Fibroblast of skin of back (primary cell): ENCODE measurements at regions not wholly inside any gene's neighbourhood (a gene's known extent, or its start where the extent isn't known, plus 50 kb on each side); places are given as distances from the start of the nearest gene placed in this dataset.
"Not testable (repeated sequence)": the region's sequence is repeated elsewhere in the genome, so short reads cannot be mapped to it uniquely, and the experiment has no call there.

Source experiments
- DNase-seq: peaks from one replicate; pipeline ENCODE4 v3.0.0-alpha.2; 2013

- no peak for DNase-seq
These were observed 2248.1 kb downstream of the ARAP2 start for GRCh38 chr4:33996075-33996718.

- no peak for DNase-seq
These were observed 2246.0 kb downstream of the ARAP2 start for GRCh38 chr4:33998291-33998690.

DNA sequence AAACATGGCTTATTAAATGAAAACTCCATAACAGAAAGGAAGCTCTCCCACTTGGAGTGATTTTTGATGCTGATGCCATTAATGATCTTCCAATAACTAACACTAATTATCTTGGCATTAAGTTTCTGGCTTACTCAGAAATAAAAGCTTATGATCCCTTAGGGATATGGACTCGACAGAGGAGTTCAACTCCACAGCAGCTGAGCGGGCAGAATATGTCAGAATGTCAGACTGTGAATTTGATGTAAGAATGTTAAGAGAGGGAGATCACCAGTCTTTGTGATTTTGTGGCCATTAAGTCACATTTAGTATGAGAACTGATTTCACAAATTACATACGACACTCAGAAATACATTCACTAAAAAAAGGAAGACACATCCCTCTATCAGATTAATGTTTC is 2244.0 kb downstream of the ARAP2 start:
- DNase-seq: no peak

DNA sequence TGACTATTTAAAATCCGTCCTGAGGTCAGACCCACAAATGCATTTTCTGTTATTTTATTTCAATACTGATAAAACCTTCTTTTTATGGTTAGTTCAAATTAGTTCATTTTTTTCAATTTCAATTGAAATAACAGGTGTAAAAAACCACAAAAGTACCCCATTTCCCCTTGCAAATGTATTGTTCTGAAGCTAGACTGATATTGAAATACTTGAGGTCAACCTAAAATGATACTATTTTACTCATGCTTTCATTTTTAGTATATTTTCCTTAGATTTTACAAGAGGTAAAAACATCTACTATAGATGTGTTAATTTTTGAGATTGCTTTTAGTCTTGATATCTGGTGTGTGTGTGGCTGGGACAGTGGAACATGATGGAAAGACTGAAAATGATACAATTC is 2237.8 kb downstream of the ARAP2 start:
- DNase-seq: not testable (repeated sequence)

- DNase-seq: no peak
These were observed 2234.4 kb downstream of the ARAP2 start for GRCh38 chr4:34009951-34010350.

DNA sequence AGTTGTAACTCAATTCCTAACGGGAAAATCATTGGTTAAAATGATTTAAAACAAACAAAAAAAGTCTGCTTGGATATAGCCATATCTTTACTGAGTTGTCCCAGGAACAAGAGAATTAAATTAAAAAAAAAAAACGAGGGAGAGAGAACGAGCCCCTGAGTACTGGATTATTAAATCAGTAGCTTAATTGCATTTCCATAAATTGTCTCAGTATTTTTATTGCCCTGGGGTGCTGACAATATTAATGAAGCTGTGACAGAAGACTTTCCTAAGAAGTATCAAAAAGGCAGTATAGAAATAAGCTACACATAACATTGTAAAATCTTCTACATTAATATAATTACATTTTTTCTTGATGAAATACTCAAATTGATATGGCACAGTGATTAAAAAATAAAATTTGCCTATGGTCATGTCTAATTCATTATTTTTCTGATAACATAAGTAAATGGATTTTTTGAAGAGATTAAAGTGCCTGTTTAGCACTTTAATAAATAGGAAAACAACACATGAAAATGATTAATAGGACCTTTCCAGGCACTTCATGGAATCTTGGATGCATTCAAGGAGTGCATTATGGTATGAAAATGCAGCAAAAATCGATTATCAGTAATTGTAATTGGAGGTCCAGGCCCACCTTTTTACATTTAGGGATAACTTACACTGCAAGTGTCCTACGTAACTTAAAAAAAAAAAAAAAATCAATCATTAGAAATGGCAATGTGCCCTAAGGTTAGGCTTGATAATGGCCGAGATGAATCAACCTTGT is 2233.4 kb downstream of the ARAP2 start:
- DNase-seq: no peak

- no peak for DNase-seq
These were observed 2209.1 kb downstream of the ARAP2 start for GRCh38 chr4:34035225-34035624.

DNA sequence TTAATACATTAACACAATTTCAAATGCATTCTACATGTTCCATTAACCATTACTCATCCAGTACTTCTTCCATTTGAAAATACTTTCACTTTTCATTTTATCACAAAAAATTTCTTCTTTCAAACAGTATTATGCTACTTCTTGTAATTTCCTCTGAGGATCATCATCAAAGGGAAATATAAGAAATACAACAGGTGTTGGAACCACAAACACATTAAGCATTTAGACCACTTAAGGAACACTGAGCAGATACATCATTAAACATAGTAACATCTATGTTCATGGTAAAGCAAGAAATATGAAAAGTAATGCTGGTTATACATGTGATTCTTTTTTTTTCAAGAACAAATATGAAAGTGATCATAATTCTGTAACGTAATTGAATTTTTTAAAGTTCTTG is 2207.0 kb downstream of the ARAP2 start:
- DNase-seq: no peak

GRCh38 chr4:34039766-34040165 is 2204.5 kb downstream of the ARAP2 start:
- no peak for DNase-seq

- peak; percentile 7 for DNase-seq
These were observed 2201.2 kb downstream of the ARAP2 start for GRCh38 chr4:34043131-34043530.

GRCh38 chr4:34046580-34046979 is 2197.7 kb downstream of the ARAP2 start:
- DNase-seq: peak; percentile 22

GRCh38 chr4:34047363-34047762 is 2197.0 kb downstream of the ARAP2 start:
- DNase-seq: no peak

DNA sequence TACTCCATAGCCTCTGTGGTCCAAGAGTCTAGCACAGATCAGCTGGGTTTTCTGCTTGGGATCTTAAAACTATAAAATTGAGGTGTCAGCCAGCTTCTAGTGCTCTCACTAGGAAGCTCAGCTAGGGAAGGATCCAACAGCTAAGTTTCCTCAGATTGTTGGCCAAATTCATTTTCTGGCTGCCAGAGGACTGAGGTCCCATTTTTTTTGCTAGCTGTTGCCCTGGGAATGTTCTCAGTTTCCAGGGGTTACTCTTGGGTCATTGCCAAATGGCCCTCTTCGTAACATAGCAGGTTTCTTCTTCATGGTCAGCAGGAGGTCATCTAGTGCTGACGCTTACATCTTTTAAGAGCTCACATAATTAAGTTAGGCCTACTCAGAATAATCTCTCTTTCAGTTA is 2178.2 kb downstream of the ARAP2 start:
- DNase-seq: no peak

GRCh38 chr4:34091451-34091850 is 2152.9 kb downstream of the ARAP2 start:
- peak; percentile 37 for DNase-seq

GRCh38 chr4:34094114-34094513 is 2150.2 kb downstream of the ARAP2 start:
- DNase-seq: no peak

GRCh38 chr4:34105311-34105710 is 2139.0 kb downstream of the ARAP2 start:
- no peak for DNase-seq

DNA sequence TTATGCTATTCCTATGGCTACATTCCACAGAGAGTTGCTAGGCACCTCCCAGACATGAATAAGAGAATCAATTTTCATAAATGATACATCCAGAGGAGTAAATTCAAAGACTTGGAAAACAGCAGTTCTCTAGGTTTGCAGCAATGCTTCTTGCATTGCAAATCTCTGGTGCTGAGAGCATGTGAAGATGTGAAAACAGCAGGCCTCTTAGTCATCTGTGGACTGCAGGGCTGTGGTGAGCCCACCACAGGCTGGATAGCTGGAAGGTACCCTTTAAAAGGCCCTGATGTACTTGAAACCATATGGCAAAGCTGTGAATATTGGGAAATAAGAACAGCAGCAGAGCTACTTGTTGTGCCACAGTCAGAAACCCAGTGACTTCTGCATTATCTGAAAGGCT is 2135.9 kb downstream of the ARAP2 start:
- DNase-seq: peak; percentile 23

DNA sequence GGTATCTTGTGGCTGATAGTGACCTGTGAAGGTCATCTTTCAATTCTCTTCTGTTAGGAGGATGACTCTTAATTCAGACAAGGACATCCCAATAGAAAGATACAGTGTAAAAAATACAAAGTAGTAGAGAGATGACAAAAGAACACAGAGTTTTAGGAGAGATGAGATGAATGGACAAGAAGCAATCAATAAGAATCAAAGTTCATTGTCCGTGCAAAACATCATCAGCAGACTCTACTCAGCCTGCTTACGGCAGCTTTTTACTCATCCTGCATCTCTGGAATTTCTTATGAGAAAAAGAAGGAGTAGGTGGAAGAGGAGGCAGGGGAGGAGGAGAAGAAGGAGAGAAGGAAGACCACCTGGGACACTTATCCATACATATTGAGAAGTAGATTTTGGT is 2131.7 kb downstream of the ARAP2 start:
- DNase-seq: no peak

GRCh38 chr4:34138385-34138784 is 2105.9 kb downstream of the ARAP2 start:
- DNase-seq: no peak

- no peak for DNase-seq
These were observed 2105.0 kb downstream of the ARAP2 start for GRCh38 chr4:34139346-34139745.

GRCh38 chr4:34148322-34148908 is 2095.9 kb downstream of the ARAP2 start:
- DNase-seq: no peak

DNA sequence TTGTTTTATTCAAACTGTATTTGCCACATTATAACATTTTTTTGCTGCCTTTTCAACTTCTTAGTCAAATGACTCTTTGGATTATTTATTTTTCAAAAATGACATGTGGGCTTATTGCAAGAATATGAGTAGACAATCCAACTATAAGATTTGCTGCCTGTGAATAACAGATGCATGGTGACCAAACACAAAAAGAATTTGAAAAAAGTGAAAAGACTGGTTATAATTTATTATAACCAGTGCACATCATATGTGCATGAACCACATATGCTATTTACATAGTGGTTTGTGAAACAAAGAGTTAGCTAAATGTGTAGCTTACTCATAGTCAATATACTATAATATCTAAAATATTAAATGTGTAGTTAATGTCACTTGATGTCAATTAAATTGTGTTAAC is 2086.8 kb downstream of the ARAP2 start:
- peak; percentile 52 for DNase-seq

DNA sequence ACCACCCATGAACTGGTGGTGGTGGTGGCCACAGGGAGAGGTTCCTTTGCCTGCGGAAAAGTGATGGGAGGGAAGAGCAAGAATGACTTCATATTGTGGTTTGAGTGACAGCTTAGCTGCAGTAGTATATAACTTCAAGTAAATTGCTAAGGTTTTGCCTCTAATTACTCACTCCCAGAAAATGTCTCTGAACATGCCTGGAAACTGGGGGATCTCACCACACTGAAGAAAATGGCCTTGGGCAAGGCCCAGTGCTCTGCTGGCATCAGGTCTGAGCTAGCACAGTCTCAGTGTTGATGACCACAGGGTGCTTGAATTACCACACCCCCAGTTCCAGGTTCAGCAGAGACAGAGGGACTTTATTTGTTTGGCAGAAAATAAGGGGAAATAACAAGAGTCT is 2085.4 kb downstream of the ARAP2 start:
- DNase-seq: peak; percentile 56

DNA sequence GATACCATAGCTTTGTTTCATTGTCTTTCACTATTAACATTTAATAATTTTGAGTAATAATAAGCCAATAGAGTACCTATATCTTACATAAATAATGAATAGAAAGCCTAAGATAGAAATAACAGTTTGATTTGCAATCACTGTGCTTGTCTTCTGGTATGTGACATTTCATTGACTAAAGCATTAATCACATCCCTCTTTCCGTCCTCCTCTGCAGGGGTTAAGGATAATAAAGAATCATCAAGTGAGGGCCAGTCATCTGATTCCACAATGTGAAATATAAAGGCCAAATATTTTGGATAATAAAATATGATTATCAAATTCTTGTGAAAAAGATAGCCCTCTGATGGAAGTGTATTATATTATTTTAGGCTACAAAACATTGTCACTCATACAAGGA is 2073.4 kb downstream of the ARAP2 start:
- peak; percentile 89 for DNase-seq
